Osteoblast (primary cell): ENCODE measurements at regions not wholly inside any gene's neighbourhood (a gene's known extent, or its start where the extent isn't known, plus 50 kb on each side); places are given as distances from the start of the nearest gene placed in this dataset.
A peak's percentile ranks its signal among the peaks of the same experiment; 100 is the strongest.

ENCODE experiments used
- DNase-seq: peaks from one replicate; pipeline ENCODE4 v3.0.0; 2011; ENCODE audit warnings: low spot score, mixed read lengths; ENCODE audit not compliant: insufficient read length; ENCODE audit errors: missing footprints
- H2AFZ ChIP-seq: 2 replicates; pipeline ENCODE4 v1.6.0; 2011; ENCODE audit warnings: mild to moderate bottlenecking, low read length
- H3K27ac ChIP-seq: 2 replicates; pipeline ENCODE4 v1.5.1; 2011; ENCODE audit warnings: mild to moderate bottlenecking, low read depth, low read length, moderate library complexity
- H3K27me3 ChIP-seq: 2 replicates; pipeline ENCODE4 v1.6.0; 2012; ENCODE audit warnings: mild to moderate bottlenecking, control low read depth, inconsistent platforms, low read length, moderate library complexity; ENCODE audit not compliant: insufficient read depth
- H3K36me3 ChIP-seq: 2 replicates; pipeline ENCODE4 v1.5.1; 2011; ENCODE audit warnings: mild to moderate bottlenecking, low read length, control low read depth, moderate library complexity; ENCODE audit not compliant: insufficient read depth
- H3K4me1 ChIP-seq: 2 replicates; pipeline ENCODE4 v1.5.1; 2011; ENCODE audit warnings: mild to moderate bottlenecking, low read length, control low read depth, moderate library complexity; ENCODE audit not compliant: insufficient read depth
- H3K4me2 ChIP-seq: 2 replicates; pipeline ENCODE4 v1.6.0; 2011; ENCODE audit warnings: mild to moderate bottlenecking, low read length; ENCODE audit not compliant: insufficient read depth
- H3K4me3 ChIP-seq: fragments of 200-600 bp; sonication (generic); 3 replicates; pipeline ENCODE4 v1.5.1; 2012; ENCODE audit warnings: mild to moderate bottlenecking, low read length, inconsistent platforms; ENCODE audit not compliant: insufficient read depth
- H3K79me2 ChIP-seq: 2 replicates; pipeline ENCODE4 v1.6.0; 2012; ENCODE audit warnings: mild to moderate bottlenecking, low read length, control low read depth, inconsistent platforms; ENCODE audit not compliant: insufficient read depth
- H3K9me3 ChIP-seq: 2 replicates; pipeline ENCODE4 v1.5.1; 2011; ENCODE audit warnings: low read depth, low read length, control low read depth
- H4K20me1 ChIP-seq: 2 replicates; pipeline ENCODE4 v1.6.0; 2012; ENCODE audit warnings: mild to moderate bottlenecking, low read length, control low read depth; ENCODE audit not compliant: insufficient read depth
- CTCF ChIP-seq: IDR thresholded peaks from 2 replicates; pipeline ENCODE4 v1.5.1; 2011; ENCODE audit warnings: mild to moderate bottlenecking, low read depth, low read length, moderate library complexity; ENCODE audit errors: extremely low read depth

GRCh38 chr9:31347082-31347617, 1037.3 kb upstream of the ACO1 start:
- Histone ChIP-seq H3K79me2 (no peaks in the 10 kb centered on the region), H3K9me3 (no peaks in the 10 kb centered on the region), H3K27ac (no peak overlapping the region), H2AFZ (peak overlapping the region; percentile 43), H3K4me3 (peak overlapping the region; percentile 56), H3K4me1 (no peaks in the 10 kb centered on the region), H4K20me1 (no peaks in the 10 kb centered on the region), H3K36me3 (no peaks in the 10 kb centered on the region), H3K4me2 (peak overlapping the region; percentile 70), H3K27me3 (no peaks in the 10 kb centered on the region)
- no peak for TF ChIP-seq CTCF
- DNase-seq: no peak

- Histone ChIP-seq H3K27ac (no peak overlapping the region), H4K20me1 (no peaks in the 10 kb centered on the region), H2AFZ (no peak overlapping the region), H3K79me2 (no peaks in the 10 kb centered on the region), H3K4me2 (no peak overlapping the region), H3K9me3 (no peaks in the 10 kb centered on the region), H3K36me3 (no peaks in the 10 kb centered on the region), H3K27me3 (no peaks in the 10 kb centered on the region), H3K4me3 (no peak overlapping the region), H3K4me1 (no peaks in the 10 kb centered on the region)
- no peak for TF ChIP-seq CTCF
- DNase-seq: no peak
Observed at GRCh38 chr9:31355159-31355882, 1029.1 kb upstream of the ACO1 start.

DNA sequence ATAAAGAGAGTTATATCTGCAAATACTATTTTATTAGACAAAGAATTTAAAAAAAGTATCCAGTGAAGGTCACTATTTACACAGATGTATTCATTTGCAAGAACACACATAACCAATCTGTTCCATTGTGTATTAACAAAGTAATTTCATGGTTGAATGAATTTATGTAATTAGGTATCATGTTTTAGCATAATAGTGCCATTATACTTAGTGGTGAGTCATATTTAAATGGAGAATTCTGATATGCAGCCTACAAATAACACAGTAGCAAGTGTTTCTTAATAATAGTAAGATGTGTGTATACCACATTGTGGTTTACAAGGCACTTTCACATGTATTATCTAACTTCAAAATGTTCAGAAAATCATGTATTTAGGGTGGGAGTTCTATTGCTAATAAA, 1028.5 kb upstream of the ACO1 start:
- H3K27me3 ChIP-seq: no peaks in the 10 kb centered on the region
- H3K4me3 ChIP-seq: no peak overlapping the region
- H3K9me3 ChIP-seq: no peaks in the 10 kb centered on the region
- no peak for DNase-seq
- no peaks in the 10 kb centered on the region for H4K20me1 ChIP-seq
- H3K36me3 ChIP-seq: no peaks in the 10 kb centered on the region
- H3K4me1 ChIP-seq: no peaks in the 10 kb centered on the region
- no peak overlapping the region for H3K27ac ChIP-seq
- H2AFZ ChIP-seq: no peak overlapping the region
- no peaks in the 10 kb centered on the region for H3K79me2 ChIP-seq
- no peak overlapping the region for H3K4me2 ChIP-seq
- no peak for TF ChIP-seq CTCF

- H3K4me1 ChIP-seq: no peaks in the 10 kb centered on the region
- TF ChIP-seq CTCF: no peak
- no peaks in the 10 kb centered on the region for H3K79me2 ChIP-seq
- no peaks in the 10 kb centered on the region for H3K36me3 ChIP-seq
- H3K4me3 ChIP-seq: no peak overlapping the region
- H3K4me2 ChIP-seq: no peak overlapping the region
- H3K27me3 ChIP-seq: no peaks in the 10 kb centered on the region
- no peaks in the 10 kb centered on the region for H4K20me1 ChIP-seq
- H3K9me3 ChIP-seq: no peaks in the 10 kb centered on the region
- DNase-seq: no peak
- H3K27ac ChIP-seq: no peak overlapping the region
- no peak overlapping the region for H2AFZ ChIP-seq
Observed at GRCh38 chr9:31359071-31359470, 1025.4 kb upstream of the ACO1 start.
